ENCODE measurements at regions not wholly inside any gene's neighbourhood (a gene's known extent, or its start where the extent isn't known, plus 50 kb on each side); places are given as distances from the start of the nearest gene placed in this dataset.

GRCh38 chr14:42130815-42131214 is 524.1 kb downstream of the LRFN5 start:
- no peak for DNase-seq (ENCODE audit: low read depth, low spot score)
- no peak overlapping the region for H3K27ac ChIP-seq (ENCODE audit: low read depth, low read length)
- no peak overlapping the region for H3K4me3 ChIP-seq (ENCODE audit: low read depth, low read length)
- no peak for TF ChIP-seq CTCF (IDR thresholded peaks at IDR 0.05; ENCODE audit: low read depth, low read length)
- ChIA-PET CTCF (interaction anchor here (1.0 kb wide), 1 partner anchor 530 kb away, joined by 3 read pairs; no protein-coding TSS in a partner anchor), POLR2A (no interaction called here)
- H3K9me3 ChIP-seq (ENCODE audit: control insufficient read depth, insufficient read depth, low read length), result no peaks in the 10 kb centered on the region
- no peaks in the 10 kb centered on the region for H3K27me3 ChIP-seq (ENCODE audit: control insufficient read depth, insufficient read depth, low read length)

- Histone ChIP-seq H3K27me3 (ENCODE audit: control insufficient read depth, insufficient read depth, low read length) (no peaks in the 10 kb centered on the region), H3K9me3 (ENCODE audit: control insufficient read depth, insufficient read depth, low read length) (no peaks in the 10 kb centered on the region), H3K27ac (ENCODE audit: low read depth, low read length) (no peak overlapping the region), H3K4me3 (ENCODE audit: low read depth, low read length) (no peak overlapping the region)
- TF ChIP-seq CTCF (IDR thresholded peaks at IDR 0.05; ENCODE audit: low read depth, low read length), result no peak
- ChIA-PET POLR2A (no interaction called here), CTCF (no interaction called here)
- DNase-seq (ENCODE audit: low read depth, low spot score), result no peak
These were observed 516.9 kb downstream of the LRFN5 start for GRCh38 chr14:42123526-42123925.

GRCh38 chr14:42113358-42114069 is 506.8 kb downstream of the LRFN5 start:
- POLR2A ChIA-PET, result no interaction called here
- H3K27ac ChIP-seq (ENCODE audit: low read depth, low read length), result no peak overlapping the region
- H3K4me3 ChIP-seq (ENCODE audit: low read depth, low read length), result no peak overlapping the region
- TF ChIP-seq CTCF (IDR thresholded peaks at IDR 0.05; ENCODE audit: low read depth, low read length), result no peak
- DNase-seq (ENCODE audit: low read depth, low spot score), result no peak
- CTCF ChIA-PET, result no interaction called here
- H3K27me3 ChIP-seq (ENCODE audit: control insufficient read depth, insufficient read depth, low read length), result no peaks in the 10 kb centered on the region
- H3K9me3 ChIP-seq (ENCODE audit: control insufficient read depth, insufficient read depth, low read length), result peaks cover 28% of the 10 kb centered on the region

- no peak for TF ChIP-seq CTCF (IDR thresholded peaks at IDR 0.05; ENCODE audit: low read depth, low read length)
- Histone ChIP-seq H3K27me3 (ENCODE audit: control insufficient read depth, insufficient read depth, low read length) (no peaks in the 10 kb centered on the region), H3K9me3 (ENCODE audit: control insufficient read depth, insufficient read depth, low read length) (peaks cover 28% of the 10 kb centered on the region), H3K27ac (ENCODE audit: low read depth, low read length) (no peak overlapping the region), H3K4me3 (ENCODE audit: low read depth, low read length) (no peak overlapping the region)
- ChIA-PET CTCF (no interaction called here), POLR2A (no interaction called here)
- no peak for DNase-seq (ENCODE audit: low read depth, low spot score)
These were observed 505.4 kb downstream of the LRFN5 start for GRCh38 chr14:42112108-42112507.

GRCh38 chr14:42111355-42111754 is 504.7 kb downstream of the LRFN5 start:
- Histone ChIP-seq H3K27me3 (ENCODE audit: control insufficient read depth, insufficient read depth, low read length) (no peaks in the 10 kb centered on the region), H3K9me3 (ENCODE audit: control insufficient read depth, insufficient read depth, low read length) (peaks cover 28% of the 10 kb centered on the region), H3K27ac (ENCODE audit: low read depth, low read length) (no peak overlapping the region), H3K4me3 (ENCODE audit: low read depth, low read length) (no peak overlapping the region)
- no peak for TF ChIP-seq CTCF (IDR thresholded peaks at IDR 0.05; ENCODE audit: low read depth, low read length)
- no peak for DNase-seq (ENCODE audit: low read depth, low spot score)
- CTCF ChIA-PET, result no interaction called here
- POLR2A ChIA-PET, result no interaction called here

Measured in AG04450 (cell line).